ENCODE measurements at regions not wholly inside any gene's neighbourhood (a gene's known extent, or its start where the extent isn't known, plus 50 kb on each side); places are given as distances from the start of the nearest gene placed in this dataset.

DNA sequence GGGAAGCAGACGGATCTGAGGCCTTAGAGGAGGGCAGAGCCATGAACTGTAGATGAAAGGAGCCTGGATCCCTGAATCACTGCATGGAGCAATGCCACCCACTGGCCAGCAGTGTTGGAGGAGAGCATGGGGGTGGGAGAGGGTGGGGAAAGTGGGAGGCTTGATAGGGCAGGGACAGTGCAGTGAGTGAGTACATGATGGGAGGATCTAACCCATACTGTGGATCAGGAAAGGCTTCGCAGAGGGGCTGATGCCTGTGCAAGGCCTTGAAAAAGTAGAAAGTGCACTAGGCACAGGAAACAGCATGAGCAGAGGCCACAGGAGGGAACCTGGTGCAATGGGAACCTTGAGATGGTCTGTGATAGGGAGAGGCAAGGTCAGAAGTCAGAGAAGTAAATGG lies 391.9 kb downstream of the PTPRU start:
- Histone ChIP-seq H3K4me3 (ENCODE audit: low read depth in 1 of 2, low read length in 1 of 2) (no peak overlapping the region), H3K9me3 (no peaks in the 10 kb centered on the region)
- TF ChIP-seq, protein P1, sequence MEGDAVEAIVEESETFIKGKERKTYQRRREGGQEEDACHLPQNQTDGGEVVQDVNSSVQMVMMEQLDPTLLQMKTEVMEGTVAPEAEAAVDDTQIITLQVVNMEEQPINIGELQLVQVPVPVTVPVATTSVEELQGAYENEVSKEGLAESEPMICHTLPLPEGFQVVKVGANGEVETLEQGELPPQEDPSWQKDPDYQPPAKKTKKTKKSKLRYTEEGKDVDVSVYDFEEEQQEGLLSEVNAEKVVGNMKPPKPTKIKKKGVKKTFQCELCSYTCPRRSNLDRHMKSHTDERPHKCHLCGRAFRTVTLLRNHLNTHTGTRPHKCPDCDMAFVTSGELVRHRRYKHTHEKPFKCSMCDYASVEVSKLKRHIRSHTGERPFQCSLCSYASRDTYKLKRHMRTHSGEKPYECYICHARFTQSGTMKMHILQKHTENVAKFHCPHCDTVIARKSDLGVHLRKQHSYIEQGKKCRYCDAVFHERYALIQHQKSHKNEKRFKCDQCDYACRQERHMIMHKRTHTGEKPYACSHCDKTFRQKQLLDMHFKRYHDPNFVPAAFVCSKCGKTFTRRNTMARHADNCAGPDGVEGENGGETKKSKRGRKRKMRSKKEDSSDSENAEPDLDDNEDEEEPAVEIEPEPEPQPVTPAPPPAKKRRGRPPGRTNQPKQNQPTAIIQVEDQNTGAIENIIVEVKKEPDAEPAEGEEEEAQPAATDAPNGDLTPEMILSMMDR (IDR thresholded peaks at IDR 0.05): no peak

DNA sequence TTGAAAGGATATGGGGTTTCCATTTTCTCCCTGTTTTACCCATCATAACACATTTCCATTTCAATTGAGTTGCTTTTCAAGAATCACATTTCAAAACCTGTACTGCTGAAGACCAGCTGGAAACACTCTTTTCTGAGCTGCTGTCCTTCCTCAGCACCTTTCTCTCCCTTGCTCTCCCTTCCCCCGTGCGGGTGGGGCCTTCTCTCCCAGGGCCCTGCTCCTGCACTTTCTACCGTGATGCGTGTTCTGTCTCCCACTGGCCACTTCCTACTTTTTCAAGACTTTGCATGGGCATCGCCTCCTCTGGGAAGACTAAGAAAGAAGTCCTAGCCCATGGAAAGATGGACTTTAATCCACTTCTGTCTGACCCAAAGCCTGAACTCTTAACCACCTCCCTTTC lies 390.4 kb downstream of the PTPRU start:
- TF ChIP-seq, protein P1 (IDR thresholded peaks at IDR 0.05): no peak
- no peaks in the 10 kb centered on the region for H3K4me1 ChIP-seq (ENCODE audit: control insufficient read depth in 1 of 2, insufficient read depth in 1 of 2, low read depth in 1 of 2, low read length in 1 of 2)
- no peaks in the 10 kb centered on the region for H3K36me3 ChIP-seq
- H3K9me3 ChIP-seq: no peaks in the 10 kb centered on the region
- peaks cover 4% of the 10 kb centered on the region for H3K27me3 ChIP-seq
- no peak overlapping the region for H3K4me3 ChIP-seq (ENCODE audit: low read depth in 1 of 2, low read length in 1 of 2)
- no peak overlapping the region for H3K27ac ChIP-seq

More for the DNA sequence above, 391.9 kb downstream of the PTPRU start:
- no peak overlapping the region for H3K27ac ChIP-seq
- no peaks in the 10 kb centered on the region for H3K4me1 ChIP-seq (ENCODE audit: control insufficient read depth in 1 of 2, insufficient read depth in 1 of 2, low read depth in 1 of 2, low read length in 1 of 2)
- H3K36me3 ChIP-seq: no peaks in the 10 kb centered on the region
- H3K27me3 ChIP-seq: peaks cover 4% of the 10 kb centered on the region

DNA sequence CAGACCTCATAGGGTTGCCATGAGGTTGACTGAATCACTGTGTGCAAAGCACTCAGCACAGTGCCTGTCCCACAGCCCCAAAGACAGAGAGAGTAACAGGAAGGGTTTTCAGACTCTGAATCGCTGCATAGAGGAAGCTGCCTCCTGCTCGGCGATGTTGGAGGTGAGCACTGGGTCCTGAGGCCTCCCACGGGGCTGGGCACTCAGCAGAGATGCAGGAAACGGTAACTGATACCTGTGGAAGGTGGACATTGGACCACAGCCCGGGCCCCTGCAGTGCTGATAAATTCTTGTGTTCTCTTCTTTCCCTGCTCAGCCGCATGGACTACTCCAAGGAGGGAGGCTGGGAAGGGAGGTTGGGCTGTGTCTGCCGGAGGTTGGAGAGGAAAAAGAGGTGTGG lies 389.7 kb downstream of the PTPRU start:
- Histone ChIP-seq H3K36me3 (no peaks in the 10 kb centered on the region), H3K9me3 (no peaks in the 10 kb centered on the region), H3K4me3 (ENCODE audit: low read depth in 1 of 2, low read length in 1 of 2) (no peak overlapping the region), H3K27me3 (peaks cover 4% of the 10 kb centered on the region), H3K27ac (no peak overlapping the region), H3K4me1 (ENCODE audit: control insufficient read depth in 1 of 2, insufficient read depth in 1 of 2, low read depth in 1 of 2, low read length in 1 of 2) (no peaks in the 10 kb centered on the region)
- TF ChIP-seq, protein P1 (IDR thresholded peaks at IDR 0.05): no peak

GRCh38 chr1:29625084-29625420 lies 388.7 kb downstream of the PTPRU start:
- no peaks in the 10 kb centered on the region for H3K36me3 ChIP-seq
- TF ChIP-seq, protein P1 (IDR thresholded peaks at IDR 0.05): no peak
- H3K27me3 ChIP-seq: no peaks in the 10 kb centered on the region
- H3K9me3 ChIP-seq: no peaks in the 10 kb centered on the region
- no peak overlapping the region for H3K4me3 ChIP-seq (ENCODE audit: low read depth in 1 of 2, low read length in 1 of 2)
- H3K27ac ChIP-seq: no peak overlapping the region
- no peaks in the 10 kb centered on the region for H3K4me1 ChIP-seq (ENCODE audit: control insufficient read depth in 1 of 2, insufficient read depth in 1 of 2, low read depth in 1 of 2, low read length in 1 of 2)

DNA sequence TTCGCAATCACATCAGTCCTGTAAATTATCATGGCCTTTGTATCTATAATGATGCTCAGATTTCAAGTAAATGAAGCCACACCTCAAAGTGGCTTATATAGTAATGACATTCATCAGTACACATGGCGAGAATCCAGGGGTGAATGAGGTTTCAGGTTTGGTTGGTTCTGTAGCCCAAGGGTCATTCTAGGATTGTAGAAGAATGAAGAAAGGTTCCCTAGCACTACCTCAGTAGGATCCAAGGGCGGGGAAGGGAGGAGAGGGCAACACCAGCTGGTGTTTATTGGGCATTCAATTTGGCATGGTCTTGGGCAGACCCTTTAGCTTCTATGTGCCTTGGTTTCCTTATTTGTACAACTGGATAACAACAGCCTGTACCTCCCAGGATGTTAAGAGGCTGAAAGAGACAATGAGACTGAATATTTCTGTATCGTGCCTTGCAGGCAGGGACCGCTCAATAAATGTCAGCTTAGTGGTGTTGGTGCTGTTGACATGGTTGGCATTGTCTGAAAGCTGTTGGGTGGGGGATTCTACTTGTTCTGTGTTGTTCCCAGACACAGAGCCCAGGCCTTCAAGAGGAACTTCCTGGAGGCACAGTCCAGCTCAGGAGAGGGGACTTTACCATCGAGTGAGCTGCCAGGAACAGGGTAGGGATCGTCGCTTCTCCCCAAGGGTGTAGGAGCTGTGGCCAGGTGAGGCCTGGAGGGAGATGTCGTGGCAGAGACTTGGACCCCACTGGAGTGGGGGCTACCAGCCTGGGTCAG lies 388.2 kb downstream of the PTPRU start:
- Histone ChIP-seq H3K27me3 (no peaks in the 10 kb centered on the region), H3K36me3 (no peaks in the 10 kb centered on the region), H3K4me1 (ENCODE audit: control insufficient read depth in 1 of 2, insufficient read depth in 1 of 2, low read depth in 1 of 2, low read length in 1 of 2) (no peaks in the 10 kb centered on the region), H3K27ac (no peak overlapping the region), H3K4me3 (ENCODE audit: low read depth in 1 of 2, low read length in 1 of 2) (no peak overlapping the region), H3K9me3 (no peaks in the 10 kb centered on the region)
- TF ChIP-seq, protein P1 (IDR thresholded peaks at IDR 0.05): no peak
